ENCODE measurements at regions not wholly inside any gene's neighbourhood (a gene's known extent, or its start where the extent isn't known, plus 50 kb on each side); places are given as distances from the start of the nearest gene placed in this dataset.
A peak's percentile ranks its signal among the peaks of the same experiment; 100 is the strongest.

GRCh38 chr6:153831350-153832078 lies 207.5 kb upstream of the OPRM1 start:
- no peak overlapping the region for H2BK12ac ChIP-seq (ENCODE audit: insufficient read length, low read depth, low read length)
- no peak overlapping the region for H2BK120ac ChIP-seq (ENCODE audit: low read depth, low read length, poor library complexity, severe bottlenecking)
- no peak overlapping the region for H4K8ac ChIP-seq (replicated peaks; ENCODE audit: insufficient read length, low read depth, low read length)
- no peak overlapping the region for H3K4ac ChIP-seq (ENCODE audit: low read depth, low read length)
- H4K5ac ChIP-seq (ENCODE audit: insufficient read length, low read depth, low read length), result no peak overlapping the region
- no peak overlapping the region for H3T11ph ChIP-seq (ENCODE audit: low read length)
- H4K91ac ChIP-seq (ENCODE audit: insufficient read length, low read depth, low read length), result no peak overlapping the region
- no peak overlapping the region for H3K4me2 ChIP-seq (ENCODE audit: insufficient read depth, insufficient read length, low read length)
- Mint-ChIP-seq H3K4me1 (peaks cover 34 to 49% of the 10 kb centered on the region in 2 experiments), H3K27ac (peak overlapping the region; percentile 36 to 90 (median 67); a peak in 5 of 7 replicates), H3K4me3 (no peak overlapping the region), H3K27me3 (ENCODE audit: low read depth) (no peaks in the 10 kb centered on the region), H3K9me3 (no peaks in the 10 kb centered on the region; a peak in 1 of 5 replicates), H3K36me3 (ENCODE audit: insufficient read depth in 1 of 3, low read depth in 3 of 3) (no peaks in the 10 kb centered on the region; a peak in 1 of 7 replicates)
- H3K18ac ChIP-seq (ENCODE audit: insufficient read length, low read depth, low read length), result no peak overlapping the region
- no peak overlapping the region for H2AFZ ChIP-seq (ENCODE audit: low read length)
- H3K9me3 ChIP-seq (ENCODE audit: control insufficient read depth, low read depth, low read length), result no peaks in the 10 kb centered on the region
- TF ChIP-seq, protein P1, sequence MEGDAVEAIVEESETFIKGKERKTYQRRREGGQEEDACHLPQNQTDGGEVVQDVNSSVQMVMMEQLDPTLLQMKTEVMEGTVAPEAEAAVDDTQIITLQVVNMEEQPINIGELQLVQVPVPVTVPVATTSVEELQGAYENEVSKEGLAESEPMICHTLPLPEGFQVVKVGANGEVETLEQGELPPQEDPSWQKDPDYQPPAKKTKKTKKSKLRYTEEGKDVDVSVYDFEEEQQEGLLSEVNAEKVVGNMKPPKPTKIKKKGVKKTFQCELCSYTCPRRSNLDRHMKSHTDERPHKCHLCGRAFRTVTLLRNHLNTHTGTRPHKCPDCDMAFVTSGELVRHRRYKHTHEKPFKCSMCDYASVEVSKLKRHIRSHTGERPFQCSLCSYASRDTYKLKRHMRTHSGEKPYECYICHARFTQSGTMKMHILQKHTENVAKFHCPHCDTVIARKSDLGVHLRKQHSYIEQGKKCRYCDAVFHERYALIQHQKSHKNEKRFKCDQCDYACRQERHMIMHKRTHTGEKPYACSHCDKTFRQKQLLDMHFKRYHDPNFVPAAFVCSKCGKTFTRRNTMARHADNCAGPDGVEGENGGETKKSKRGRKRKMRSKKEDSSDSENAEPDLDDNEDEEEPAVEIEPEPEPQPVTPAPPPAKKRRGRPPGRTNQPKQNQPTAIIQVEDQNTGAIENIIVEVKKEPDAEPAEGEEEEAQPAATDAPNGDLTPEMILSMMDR (conservative IDR thresholded peaks at IDR 0.05), result peak; percentile 32; the same call in 2 of the 3 replicates
- no peak overlapping the region for H2BK20ac ChIP-seq (ENCODE audit: low read depth, low read length, poor library complexity, severe bottlenecking)
- no peak overlapping the region for H3K14ac ChIP-seq (ENCODE audit: insufficient read depth, low read length)
- no peaks in the 10 kb centered on the region for H3K23me2 ChIP-seq (ENCODE audit: insufficient read length, low read depth, low read length, poor library complexity, severe bottlenecking)
- no CpG with 5 or more reads among the region's 5 CpGs for WGBS (ENCODE audit: extremely low coverage, insufficient read length, low lambda C conversion rate)
- H2BK15ac ChIP-seq (ENCODE audit: low read depth, low read length), result no peak overlapping the region
- H3K79me2 ChIP-seq (ENCODE audit: insufficient read depth, low read length), result no peaks in the 10 kb centered on the region
- H3K4me1 ChIP-seq (ENCODE audit: insufficient read depth, low read length), result peaks cover 12% of the 10 kb centered on the region; the same call in 1 of the 2 replicates
- H3K27ac ChIP-seq (ENCODE audit: insufficient read length, low read depth, low read length), result no peak overlapping the region
- no peak overlapping the region for H2BK5ac ChIP-seq (ENCODE audit: insufficient read length, low read length)
- no peak overlapping the region for H3K9ac ChIP-seq (ENCODE audit: extremely low read depth, insufficient read length, low read length)
- no peak overlapping the region for H3K23ac ChIP-seq (ENCODE audit: insufficient read length, low read depth, low read length)
- no peaks in the 10 kb centered on the region for H3K79me1 ChIP-seq (ENCODE audit: insufficient read depth, low read depth, low read length, poor library complexity, severe bottlenecking)
- H2AK5ac ChIP-seq (ENCODE audit: insufficient read length, low read length), result no peak overlapping the region
- H3K56ac ChIP-seq (ENCODE audit: insufficient read length, low read depth, low read length), result no peak overlapping the region
- DNase-seq, result peak; percentile 46
- H4K20me1 ChIP-seq (ENCODE audit: control insufficient read depth, insufficient read depth, insufficient read length), result no peaks in the 10 kb centered on the region
- no peaks in the 10 kb centered on the region for H3K27me3 ChIP-seq (ENCODE audit: insufficient read depth, low read length)
